GM21717 (cell line): ENCODE measurements at regions not wholly inside any gene's neighbourhood (a gene's known extent, or its start where the extent isn't known, plus 50 kb on each side); places are given as distances from the start of the nearest gene placed in this dataset.
"Not testable (repeated sequence)": the region's sequence is repeated elsewhere in the genome, so short reads cannot be mapped to it uniquely, and the experiment has no call there.

Source experiments
- ATAC-seq: cut with Tn5 transposase; IDR thresholded peaks from one replicate; pipeline ENCODE4 v1.9.1; 2021; ENCODE audit warnings: mild to moderate bottlenecking, moderate library complexity; ENCODE audit not compliant: unreplicated experiment

DNA sequence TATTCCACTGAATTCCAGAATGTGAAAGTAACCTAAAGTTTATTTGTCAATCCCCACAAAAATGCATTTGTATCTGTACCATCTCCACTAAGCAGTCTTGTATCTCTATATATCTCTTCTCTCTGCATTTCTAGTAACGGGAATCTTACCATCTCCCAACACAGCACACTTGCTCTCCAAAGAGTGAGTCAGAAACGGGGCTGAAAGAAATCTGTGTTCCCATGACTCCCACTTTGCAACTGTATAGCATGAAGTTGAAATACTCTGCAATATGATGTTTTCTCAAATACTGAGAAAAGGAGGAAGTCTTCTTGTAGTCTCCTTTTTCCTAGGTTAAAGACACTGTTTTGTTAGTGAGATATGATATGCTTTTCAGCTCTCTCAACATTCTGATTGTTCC lies 848.8 kb upstream of the ACO1 start:
- no peak for ATAC-seq

DNA sequence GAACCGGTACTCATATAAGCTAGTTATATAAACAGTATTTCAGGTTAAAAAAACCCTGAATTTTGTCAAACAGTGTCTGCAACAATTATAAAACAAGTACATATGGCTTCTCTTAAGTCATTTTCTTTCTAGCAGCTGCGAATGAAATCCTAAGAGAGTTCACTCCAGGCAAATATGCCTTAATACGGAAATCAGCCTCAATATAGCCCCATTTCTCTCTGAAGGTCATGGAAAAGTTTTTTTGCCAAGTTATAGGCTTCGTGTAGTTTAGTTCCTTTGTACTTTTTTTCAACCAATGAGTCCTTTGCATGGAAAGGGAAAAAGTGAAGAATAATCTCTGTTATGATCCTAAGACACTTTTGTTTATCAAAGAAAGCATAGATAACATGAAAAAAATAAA lies 848.0 kb upstream of the ACO1 start:
- no peak for ATAC-seq

DNA sequence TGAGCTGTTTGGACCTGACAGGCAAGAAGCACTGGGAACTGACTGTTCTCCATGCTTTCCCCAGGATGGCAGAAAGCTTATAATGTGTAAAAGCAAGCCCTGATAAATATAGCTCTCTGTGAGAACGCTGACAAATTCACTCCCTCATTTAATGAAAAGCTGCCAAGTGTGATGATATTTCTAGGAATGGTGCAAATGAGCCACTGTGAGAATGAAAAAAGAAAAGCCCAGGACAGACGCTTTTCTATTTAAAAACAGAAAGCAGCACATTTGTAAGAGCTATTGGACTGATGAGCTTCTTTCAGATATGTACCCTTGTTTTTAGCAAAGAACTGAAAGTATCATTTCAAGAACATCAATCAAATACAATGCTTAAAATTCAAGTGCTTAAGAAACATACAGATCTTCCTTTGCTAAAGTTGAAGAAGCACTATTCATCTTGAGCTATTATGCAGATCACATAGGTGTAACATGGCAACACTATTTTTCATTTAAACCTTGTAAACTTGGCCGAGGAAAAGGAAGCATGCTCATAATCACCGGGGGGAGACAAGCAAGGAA lies 842.6 kb upstream of the ACO1 start:
- no peak for ATAC-seq

DNA sequence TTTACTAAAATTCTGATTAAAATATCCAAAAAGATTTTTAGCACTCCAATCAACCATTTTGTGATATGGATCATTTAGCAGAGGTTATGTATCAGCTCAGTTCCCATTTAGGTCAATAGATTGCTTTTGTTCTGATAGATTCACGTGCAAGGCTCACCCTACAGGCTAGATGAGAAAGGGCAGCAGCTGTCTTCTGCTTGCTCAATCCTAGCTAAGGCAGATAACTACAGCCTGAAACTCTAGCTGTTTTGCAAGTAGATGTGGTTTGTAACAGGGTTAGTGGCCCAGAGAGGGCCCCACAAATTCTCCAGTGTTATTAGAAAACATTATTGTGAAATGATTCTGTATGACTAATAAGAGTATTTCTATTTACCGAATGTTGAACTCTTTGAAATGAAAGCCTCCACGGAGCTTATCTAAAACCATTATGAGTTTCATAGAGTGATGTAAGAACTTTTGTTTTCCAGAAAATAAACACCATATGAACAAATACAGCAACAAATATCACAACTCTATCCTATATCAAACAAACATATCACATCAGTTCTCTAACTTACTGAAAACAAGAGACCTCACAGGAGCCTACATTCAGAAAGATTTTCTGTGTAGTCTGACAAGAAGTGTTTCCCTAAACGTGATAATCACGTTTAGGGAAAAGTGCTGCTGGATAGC lies 841.9 kb upstream of the ACO1 start:
- peak; percentile 100 for ATAC-seq

DNA sequence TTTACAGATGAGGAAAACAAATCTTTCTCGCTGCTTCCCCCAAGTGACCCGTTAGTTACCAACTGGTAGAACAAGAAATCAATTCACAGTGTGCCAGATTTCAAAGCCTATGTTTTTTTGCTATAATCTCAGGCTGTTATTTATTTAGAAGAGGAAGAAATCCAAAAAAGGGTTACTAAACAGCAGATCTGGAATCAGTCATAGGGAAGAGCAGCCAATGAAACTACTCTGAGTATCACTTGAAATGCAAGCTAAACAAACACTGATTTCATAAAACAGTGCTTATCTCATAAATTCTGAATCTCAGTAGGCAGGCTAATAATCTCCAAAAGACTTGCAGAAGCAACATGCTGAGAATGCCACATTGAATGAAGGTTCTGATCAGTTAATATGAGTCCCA lies 829.5 kb upstream of the ACO1 start:
- no peak for ATAC-seq

DNA sequence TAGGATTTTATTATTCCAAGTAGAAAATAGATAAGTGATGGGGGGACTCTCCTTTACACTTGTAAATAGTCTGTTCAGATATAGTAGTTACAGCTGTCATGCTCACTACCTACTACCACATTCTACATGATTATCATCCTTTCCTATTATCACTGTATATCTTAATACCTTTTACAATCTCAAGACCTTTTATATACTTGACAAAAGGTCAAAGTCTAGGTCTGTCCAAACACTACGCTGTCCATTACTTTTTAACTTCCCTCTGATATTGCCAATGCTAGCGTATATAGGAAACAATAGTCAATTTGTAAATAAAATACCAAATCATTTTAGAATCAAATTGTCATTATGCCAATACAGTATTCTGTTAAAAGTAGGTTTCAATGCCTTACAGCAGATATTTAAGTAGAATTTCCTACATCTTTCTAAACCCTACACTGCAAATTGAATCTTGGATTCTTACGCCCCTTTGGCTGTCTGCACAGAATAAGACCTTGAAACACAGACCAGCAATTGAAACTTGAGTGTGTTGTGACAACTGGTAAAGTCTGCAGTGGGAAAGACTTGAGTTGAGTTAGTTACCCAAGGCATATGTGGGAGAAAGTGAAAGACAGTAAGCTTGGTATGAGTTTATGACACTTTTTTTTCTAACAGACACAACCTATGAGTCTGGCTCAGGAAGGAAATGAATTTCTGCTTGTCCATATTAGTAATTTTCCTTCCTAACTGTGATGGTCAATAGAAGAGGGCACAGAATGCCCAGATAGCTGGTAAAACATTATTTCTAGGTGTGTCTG lies 827.6 kb upstream of the ACO1 start:
- ATAC-seq: no peak

DNA sequence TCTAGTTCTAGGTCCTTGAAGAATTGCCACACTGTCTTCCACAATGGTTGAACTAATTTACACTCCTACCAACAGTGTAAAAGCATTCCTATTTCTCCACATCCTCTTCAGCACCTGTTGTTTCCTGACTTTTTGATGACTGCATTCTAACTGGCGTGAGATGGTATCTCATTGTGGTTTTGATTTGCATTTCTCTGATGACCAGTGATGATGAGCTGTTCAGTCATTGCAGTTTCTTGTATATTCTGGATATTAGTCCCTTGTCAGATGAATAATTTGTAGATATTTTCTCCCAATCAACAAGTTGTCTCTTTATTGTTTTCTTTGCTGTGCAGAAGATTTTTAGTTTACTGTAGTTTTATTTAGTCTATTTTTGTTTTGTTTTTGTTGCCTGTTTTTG lies 812.3 kb upstream of the ACO1 start:
- ATAC-seq: not testable (repeated sequence)

DNA sequence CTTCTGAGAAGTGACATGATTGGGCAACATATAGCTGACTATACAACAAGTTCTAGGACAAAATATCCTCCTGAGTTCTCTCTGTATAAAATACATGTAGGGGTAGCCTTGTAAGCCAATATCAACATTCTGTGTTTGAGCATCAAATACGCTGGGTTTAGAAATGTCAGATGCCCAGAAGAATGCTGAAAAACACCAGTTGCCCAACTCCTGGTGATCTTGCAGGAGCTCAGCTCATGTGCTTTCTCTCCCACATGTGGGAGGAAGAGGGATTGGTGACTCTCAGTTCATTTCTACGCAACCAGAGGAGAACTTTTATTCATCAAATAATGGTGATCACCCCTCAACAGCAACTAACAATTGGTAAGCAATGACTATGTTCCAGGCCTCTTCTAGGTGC lies 810.9 kb upstream of the ACO1 start:
- ATAC-seq: no peak

DNA sequence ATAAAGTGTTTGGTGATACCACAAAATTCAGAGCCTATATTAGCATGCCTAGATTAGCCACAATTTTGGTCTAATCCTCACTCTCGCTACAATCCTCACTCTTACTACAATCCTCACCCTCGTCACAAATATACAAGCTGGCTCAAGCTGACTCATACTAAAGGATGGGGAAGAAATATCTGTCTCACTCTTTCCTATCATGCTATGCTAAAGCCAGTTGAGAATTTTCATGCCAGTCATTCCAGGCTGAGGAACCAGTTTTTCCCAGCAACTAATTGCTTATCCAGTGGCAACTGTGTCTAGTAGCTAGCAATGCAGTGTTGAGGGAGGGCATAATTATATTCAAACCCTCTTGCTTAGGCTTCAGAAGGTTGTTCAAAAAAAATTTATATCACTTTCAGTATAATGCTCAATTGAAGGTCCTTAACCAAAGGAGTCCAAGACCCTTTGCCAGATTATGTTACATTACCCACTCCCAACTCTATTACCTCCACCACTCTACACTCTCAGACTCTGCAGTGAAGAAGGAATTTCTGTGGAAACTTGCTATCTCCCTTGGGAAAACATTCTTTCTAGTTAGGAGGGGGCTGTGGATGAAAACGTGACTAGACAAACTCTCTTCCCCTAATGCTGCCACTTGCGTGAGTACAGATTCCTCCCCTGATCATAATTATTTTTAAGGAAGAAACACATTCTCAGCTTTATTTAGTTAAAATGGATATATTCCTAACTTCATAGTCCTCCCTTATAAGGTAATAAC lies 810.3 kb upstream of the ACO1 start:
- ATAC-seq: no peak

DNA sequence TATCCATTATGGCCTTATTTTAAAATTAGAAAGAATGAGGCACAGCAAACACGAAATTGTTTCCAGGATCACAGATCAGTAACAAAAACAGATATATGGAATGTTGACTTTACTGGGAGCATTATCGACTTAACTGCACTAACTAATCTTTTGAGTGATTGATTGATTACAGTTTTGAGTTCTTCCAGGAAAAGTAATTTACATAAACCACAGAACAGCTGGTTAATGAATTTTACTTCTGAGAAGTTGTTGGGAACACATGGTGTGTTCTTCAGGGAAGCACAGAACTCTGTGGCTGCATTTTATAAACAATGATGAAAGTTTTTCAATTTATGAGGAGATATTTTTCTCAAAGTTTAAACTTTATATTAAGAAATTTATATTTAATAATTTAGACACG lies 802.4 kb upstream of the ACO1 start:
- no peak for ATAC-seq

DNA sequence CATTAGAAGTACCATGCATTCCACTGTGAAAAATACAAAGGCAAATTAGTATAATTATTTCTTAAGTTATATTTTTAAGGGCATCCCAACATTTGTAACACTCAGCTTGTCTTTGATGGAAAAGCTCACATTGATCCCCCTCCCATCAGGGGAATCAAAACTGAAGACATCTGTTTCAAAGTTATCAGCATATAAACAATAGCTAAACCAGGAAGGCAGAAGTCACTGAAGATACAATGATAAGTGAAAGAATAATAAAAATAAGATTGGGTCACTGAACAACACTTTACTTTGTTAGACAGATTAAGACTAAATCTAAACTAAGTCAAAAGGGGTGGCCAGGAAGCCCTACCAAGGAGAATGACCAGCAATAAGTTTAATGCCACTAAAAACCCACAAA lies 801.9 kb upstream of the ACO1 start:
- no peak for ATAC-seq

DNA sequence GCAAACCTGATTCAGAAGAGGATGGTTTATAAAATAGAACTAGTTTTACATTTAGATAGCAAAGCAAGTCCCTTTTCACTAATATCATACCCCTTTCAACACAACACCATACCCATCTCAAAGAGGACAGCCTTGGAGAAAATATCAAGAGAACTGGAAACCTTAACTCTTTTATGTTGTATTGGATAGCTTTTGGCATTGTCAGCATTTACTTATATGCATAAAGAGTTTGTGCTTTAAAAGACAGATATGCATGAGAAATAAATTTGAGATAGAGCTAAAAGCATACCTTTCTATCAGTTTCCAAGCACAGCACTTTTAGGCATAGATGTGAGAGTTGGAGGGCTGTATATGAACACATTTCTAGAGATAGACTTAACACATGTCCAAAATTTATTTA lies 799.3 kb upstream of the ACO1 start:
- ATAC-seq: no peak

DNA sequence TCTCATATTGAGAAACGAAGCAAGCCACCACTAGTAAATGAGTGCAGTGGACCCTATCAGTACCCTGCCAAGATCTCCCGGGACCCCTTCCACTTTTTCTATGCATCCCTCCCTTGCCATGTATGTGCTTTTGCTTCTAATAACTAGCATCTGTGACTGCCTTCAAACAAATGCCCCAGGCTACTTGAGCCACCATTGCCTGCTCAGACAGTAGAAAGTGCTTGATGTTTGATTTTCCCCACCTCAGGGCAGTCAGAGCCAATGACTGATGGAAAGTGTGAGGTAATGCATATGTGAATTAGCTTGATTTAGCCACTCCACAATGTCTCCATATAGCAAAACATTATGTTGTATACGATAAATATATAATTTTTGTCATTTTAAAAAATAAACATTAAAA lies 797.3 kb upstream of the ACO1 start:
- no peak for ATAC-seq

DNA sequence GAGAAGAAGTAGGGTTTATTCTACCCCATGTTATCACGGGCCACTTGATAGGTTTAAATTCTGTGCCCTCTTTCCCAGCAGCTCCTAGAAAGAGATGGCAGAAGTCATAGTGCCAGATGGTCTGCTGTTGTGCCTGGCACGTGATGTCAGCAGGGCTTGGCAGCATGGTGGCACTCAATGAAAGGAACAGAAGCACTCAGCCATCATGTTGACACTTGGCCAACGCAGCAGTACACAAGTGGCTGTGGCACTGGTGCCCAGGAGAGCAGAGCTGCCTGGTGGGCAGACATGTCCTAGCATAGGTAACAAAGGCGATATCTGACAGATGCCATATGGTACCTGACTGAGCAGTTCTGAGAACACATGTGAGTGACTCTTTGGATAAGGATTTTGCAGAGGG lies 796.4 kb upstream of the ACO1 start:
- no peak for ATAC-seq

DNA sequence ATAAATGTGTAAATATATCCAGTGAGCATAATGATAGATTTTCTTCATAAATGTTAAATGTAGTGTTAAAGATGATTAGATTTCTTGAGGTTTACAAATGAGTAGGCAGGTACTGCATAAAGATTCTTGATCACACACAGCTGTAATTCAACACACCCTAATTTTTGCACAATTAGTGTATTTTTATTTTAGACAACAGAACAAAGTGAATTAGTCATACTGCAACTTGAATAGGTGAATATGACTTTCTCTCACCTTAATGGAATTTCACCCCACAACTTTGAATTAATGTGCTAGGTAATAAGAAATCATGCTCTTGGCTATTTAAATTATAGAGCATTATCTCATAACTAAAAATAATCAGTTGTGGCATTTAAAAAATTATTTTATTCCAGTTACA lies 795.7 kb upstream of the ACO1 start:
- ATAC-seq: no peak

DNA sequence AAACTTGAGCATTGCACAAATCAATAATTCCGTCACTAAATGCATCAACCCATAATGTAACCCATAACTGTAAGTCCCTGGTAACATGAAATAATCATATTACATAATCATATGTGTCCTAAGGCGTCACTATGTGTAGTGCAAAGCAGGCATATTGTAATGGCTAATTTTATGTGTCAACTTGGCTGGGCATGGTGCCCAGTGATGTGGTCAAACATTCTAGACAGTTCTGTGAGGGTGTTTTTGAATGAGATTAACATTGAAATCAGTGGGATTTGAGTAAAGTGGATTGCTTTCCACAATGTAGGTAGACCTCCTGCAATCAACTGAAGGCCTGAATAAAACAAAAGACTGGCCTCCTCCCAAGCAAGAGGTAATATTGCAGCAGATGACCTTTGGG lies 794.4 kb upstream of the ACO1 start:
- ATAC-seq: no peak

DNA sequence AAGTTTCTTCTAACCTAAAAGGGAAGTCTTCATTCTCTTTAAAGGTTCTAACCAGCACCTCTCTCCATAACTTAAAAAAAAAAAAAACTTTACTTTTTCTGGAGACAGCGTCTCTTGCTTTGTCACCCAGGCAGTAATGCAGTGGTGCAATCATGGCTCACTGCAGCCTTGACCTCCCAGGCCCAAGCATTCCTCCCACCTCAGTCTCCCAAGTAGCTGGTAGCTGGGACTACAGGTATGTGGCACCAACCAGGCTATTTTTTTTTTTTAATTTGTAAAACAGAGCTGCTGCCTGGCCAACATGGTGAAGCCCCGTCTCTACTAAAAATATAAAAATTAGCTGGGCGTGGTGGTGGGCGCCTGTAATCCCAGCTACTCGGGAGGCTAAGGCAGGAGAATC lies 787.4 kb upstream of the ACO1 start:
- not testable (repeated sequence) for ATAC-seq

DNA sequence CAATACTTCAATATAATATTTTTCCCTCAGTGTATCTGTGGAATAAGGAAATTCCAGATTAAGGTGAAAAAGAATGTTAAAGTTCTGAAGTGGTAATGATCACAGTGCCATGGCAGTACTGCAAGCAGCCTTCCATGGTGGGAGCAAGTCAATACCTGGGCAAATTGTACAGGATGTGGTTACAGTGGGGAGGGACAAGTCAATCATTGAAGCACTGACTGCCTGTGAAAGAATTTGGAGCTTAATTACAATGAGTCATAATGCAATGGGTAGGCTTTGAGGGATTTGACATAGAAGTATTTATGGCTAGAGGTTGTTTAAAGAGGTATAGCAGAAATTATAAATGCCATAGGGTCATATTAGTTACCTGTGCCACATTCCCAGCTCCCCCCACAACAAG lies 786.5 kb upstream of the ACO1 start:
- ATAC-seq: no peak

DNA sequence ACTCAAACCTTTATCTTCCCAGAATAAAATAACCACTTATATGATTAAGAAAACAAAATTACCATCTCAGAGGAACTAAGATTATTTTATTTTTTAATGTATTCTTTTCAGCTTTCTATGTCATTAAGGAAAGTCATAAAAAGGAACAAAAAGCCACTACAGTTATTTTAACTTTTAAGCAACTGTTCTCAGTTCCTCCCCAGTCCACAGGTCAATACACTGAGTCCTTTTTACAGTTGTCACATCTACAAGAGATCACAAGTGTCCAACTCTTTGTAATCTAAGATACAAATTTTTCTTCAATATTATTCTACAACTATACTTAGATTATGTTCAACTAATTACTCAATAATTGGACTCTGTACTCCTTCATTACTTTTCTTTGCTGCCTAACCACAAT lies 782.8 kb upstream of the ACO1 start:
- no peak for ATAC-seq

DNA sequence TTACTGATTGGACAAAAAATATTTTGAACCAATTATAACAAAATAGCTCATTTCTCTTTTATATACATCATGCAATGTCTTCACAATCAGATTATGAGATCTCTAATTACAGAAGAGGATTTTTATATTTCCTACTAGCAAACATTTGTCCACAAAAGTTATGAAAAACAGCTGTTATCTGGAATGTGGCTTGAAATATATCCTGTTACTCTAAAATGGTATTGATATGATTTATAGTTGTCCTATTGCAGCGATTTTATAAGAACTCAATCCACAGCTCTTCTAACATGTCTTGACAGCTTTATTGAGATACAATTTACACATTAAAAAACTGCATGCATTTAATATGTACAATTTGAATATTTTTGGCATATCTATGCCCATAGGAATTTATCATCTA lies 779.9 kb upstream of the ACO1 start:
- no peak for ATAC-seq

DNA sequence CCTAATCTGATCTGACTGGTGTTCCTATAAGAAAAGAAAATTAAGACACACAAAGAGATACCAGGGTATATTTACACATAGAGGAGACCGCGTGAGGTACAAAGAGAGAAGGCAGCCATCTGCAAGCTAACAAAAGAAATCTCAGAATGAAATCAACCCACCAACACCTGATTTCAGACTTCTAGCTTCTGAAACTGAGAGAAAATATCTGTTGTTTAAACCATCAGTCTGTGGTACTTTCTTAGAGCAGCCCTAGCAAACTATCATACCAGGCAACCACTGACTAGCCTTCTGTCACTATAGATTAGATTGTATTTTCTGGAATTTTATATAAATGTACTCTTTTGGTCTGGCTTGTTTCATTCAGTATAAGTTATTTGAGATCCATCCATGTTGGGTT lies 779.3 kb upstream of the ACO1 start:
- ATAC-seq: no peak

DNA sequence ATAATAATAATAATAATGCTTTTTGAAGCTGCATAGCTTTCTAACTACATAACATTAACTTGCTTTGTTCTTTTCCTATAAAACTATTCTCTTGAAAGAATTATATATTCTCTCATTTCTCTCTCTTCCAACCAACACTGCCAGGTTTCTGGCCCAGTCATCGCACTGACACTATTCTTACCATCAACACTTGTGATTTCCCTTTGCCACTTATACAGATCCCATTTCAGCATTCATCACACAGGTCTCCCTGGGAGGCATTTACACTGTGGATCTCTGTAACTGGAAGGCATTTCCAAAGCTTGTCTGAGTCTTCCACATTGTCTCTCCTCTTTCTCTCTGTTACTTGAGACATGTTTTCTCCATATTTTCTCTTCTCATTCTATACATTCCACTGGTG lies 777.8 kb upstream of the ACO1 start:
- ATAC-seq: no peak
